ENCODE measurements at regions not wholly inside any gene's neighbourhood (a gene's known extent, or its start where the extent isn't known, plus 50 kb on each side); places are given as distances from the start of the nearest gene placed in this dataset.

DNA sequence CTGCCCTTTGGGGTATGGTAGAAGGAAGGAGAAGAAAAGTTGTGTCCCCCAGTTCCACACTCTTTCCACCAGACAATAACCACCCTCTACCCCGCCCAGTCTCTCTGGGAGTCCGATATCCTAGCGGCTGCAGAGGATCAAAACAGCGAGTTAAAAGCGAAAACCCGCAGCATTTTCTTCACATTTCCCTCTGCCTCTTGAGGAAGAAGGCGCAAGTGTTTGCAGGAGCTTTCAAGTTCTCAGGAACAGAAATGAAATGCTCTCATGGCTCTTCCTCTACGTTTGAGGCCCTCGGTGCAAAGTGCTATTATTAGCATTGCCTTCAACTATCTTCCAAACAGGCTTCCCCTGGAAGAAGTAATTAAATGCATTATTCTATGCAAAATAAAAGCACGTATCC is 52.2 kb upstream of the CCDC167 start:
- TF ChIP-seq, protein P1, sequence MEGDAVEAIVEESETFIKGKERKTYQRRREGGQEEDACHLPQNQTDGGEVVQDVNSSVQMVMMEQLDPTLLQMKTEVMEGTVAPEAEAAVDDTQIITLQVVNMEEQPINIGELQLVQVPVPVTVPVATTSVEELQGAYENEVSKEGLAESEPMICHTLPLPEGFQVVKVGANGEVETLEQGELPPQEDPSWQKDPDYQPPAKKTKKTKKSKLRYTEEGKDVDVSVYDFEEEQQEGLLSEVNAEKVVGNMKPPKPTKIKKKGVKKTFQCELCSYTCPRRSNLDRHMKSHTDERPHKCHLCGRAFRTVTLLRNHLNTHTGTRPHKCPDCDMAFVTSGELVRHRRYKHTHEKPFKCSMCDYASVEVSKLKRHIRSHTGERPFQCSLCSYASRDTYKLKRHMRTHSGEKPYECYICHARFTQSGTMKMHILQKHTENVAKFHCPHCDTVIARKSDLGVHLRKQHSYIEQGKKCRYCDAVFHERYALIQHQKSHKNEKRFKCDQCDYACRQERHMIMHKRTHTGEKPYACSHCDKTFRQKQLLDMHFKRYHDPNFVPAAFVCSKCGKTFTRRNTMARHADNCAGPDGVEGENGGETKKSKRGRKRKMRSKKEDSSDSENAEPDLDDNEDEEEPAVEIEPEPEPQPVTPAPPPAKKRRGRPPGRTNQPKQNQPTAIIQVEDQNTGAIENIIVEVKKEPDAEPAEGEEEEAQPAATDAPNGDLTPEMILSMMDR (IDR thresholded peaks at IDR 0.05): no peak
- TF ChIP-seq POLR2A (IDR thresholded peaks at IDR 0.05): no peak
